HK-2 (cell line): ENCODE measurements at regions not wholly inside any gene's neighbourhood (a gene's known extent, or its start where the extent isn't known, plus 50 kb on each side); places are given as distances from the start of the nearest gene placed in this dataset.
A peak's percentile ranks its signal among the peaks of the same experiment; 100 is the strongest.

Experiments used
- DNase-seq: peaks from one replicate; pipeline ENCODE4 v3.0.0-alpha.2; 2018; ENCODE audit not compliant: unreplicated experiment

GRCh38 chr17:77869665-77870132 is 88.8 kb upstream of the TNRC6C start:
- no peak for DNase-seq

DNA sequence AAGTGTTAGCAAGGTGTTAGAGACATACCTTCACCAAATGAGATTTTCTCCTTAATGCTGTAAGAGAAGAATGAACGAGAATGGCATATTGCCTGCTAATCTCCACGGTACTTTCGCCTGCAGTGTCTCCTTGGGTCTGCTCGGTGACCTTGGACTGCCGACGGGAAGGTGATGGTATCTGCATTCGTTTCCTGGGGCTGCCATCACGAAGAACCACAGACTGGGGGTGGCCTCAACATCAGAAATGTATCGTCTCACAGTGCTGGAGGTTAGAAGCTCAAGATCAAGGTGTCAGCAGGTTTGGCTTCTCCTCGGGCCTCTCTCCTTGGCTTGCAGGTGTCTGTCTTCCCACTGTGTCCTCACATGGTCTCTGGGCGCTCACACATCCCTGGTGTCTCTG is 86.3 kb upstream of the TNRC6C start:
- DNase-seq, result no peak

DNA sequence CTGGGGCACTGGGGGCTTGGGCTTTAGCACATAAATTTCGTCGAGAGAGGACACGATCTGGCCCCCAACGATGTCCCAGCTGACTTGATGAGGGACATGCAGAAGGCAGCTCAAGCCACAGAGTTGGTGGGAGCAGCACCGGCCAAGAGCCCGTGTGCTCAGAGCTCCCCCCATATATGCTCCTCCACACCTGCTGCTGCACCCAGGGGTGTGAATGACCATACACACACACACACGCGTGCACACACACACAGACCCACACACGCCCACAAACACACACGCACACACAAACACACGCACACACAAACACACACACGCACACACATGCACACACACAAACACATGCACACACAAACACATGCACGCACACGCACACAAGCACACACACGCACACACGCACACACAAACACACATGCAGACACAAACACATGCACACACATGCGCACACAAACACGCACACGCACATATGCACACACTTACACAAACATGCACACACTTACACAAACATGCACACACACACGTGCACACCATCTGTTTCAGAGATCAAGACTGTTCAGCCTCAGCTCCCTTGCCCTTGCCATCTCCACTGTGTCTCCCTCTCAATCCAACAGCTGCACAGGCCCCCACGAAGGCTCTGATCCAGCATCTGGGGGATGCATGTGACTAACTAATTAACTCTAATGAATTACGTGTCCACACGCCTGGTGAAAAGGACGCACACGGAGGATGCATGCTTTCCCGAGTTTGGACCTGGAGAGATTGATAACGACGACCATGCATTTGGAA is 85.6 kb upstream of the TNRC6C start:
- DNase-seq, result no peak

- no peak for DNase-seq
These were observed 84.8 kb upstream of the TNRC6C start for GRCh38 chr17:77873500-77874302.

GRCh38 chr17:77874303-77875050 is 84.0 kb upstream of the TNRC6C start:
- DNase-seq, result no peak

- DNase-seq, result peak; percentile 44
These were observed 83.3 kb upstream of the TNRC6C start for GRCh38 chr17:77875051-77875780.

- DNase-seq, result peak; percentile 45
These were observed 82.5 kb upstream of the TNRC6C start for GRCh38 chr17:77875881-77876509.

- DNase-seq, result no peak
These were observed 81.5 kb upstream of the TNRC6C start for GRCh38 chr17:77877036-77877435.

- no peak for DNase-seq
These were observed 80.7 kb upstream of the TNRC6C start for GRCh38 chr17:77877646-77878355.

- no peak for DNase-seq
These were observed 79.1 kb upstream of the TNRC6C start for GRCh38 chr17:77879226-77879895.

GRCh38 chr17:77879896-77880280 is 78.6 kb upstream of the TNRC6C start:
- DNase-seq, result no peak

DNA sequence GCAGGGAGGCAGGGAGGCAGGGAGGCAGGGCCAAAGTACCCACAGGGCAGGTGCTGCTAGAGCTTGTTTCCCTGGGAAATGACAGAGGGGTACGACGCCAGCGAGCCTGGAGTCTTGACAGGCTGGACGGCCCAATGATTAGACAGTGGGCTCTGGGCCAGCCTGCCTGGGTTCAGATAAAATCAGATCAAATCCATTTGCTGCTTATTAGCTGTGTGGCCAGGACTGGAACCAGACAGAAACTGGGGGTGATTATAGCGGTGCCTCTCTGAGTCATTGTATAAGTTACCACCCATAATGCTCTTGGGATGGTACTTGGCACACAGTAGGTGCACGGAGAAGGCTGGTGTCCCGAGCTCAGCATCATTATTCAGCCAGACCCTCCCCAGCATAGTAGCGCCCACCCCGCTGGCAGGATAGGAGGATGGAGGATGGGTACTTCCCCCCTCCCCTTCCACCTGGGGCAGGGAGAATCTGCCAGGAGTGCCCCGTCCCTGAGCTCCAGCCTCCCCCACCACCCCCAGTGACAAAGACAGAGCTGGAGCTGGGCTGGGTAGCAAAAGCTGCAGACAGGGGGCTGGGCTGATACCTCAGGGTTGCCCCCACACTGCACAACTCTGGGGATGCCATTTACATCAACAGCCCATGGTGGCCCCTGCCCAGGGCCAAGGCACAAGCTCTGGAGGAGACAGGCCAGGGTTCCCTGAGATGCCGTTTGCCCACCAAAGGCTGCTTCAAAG is 77.6 kb upstream of the TNRC6C start:
- DNase-seq, result no peak

GRCh38 chr17:77881545-77881944 is 77.0 kb upstream of the TNRC6C start:
- peak; percentile 27 for DNase-seq

DNA sequence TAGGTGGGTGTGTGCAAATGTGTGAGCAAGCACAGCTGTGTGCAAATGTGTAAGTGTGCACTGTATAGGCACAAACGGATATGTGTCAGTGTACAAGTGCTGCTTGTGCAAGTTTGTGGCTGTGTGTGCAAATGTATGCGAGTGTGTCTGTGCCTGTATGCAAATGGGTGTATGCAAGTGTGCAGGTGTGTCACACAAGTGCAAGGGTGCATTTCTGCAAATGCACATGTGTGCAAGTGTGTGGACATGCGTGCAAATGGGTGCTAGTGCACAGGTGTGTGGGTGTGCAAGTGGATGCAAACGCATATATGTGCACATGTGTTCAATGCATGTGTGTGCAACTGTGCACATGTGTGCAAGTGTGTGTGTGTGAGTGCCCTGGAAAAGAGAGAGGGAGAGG is 76.5 kb upstream of the TNRC6C start:
- DNase-seq, result no peak

GRCh38 chr17:77882481-77883212 is 75.9 kb upstream of the TNRC6C start:
- peak; percentile 38 for DNase-seq

DNA sequence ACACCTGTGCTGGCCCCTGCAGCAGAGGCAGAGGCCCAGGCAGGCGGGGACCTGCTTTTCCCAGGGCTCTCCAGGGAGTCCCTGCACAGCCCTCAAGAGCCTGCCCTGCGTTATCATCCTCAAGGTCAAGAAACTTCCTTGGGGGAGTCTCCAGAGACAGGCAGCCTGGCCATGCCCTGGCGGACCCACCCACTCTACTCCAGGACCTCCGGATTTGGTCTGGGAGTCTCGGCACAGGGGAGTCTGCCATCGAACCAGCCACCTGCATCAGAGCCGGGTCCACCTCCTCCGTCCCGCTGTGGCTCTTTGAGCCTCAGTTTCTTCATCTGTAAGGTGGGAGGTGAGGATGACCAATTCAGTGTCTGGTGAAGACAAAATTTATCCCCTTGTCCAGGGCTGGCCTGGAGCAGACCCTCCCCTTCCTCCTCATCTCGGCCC is 75.3 kb upstream of the TNRC6C start:
- no peak for DNase-seq

- DNase-seq, result no peak
These were observed 74.5 kb upstream of the TNRC6C start for GRCh38 chr17:77884019-77884418.

DNA sequence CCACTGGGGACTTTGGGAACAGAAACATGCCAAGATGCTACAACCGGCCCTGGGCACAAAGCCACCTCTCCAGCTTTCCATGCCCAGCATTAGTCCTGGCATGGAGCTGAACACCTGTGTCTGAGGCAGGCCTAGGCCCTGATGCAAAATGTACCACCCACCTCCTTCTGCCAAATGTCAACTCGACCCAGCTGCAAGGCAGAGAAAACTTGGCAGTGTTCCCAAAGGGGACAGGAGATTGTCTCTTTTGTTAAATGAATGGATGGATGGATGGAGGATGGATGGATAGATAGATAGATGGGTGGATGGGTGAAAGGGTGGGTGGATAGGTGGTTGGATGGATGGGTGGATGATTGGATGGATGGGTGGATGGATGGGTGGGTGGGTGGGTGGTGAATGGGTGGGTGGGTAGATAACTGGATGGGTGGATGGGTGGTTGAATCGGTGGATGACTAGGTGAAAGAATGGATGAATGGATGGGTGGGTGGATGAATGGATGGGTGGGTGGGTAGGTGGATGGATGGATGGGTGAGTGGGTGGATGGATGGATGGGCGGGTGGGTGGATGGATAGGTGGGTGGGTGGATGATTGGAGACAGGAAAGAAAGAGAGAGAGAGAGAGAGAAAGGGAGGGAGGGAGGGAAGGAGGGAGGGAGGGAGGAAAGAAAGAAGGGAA is 73.4 kb upstream of the TNRC6C start:
- DNase-seq, result no peak
